Stimulated activated naive CD8-positive, alpha-beta T cell treated with anti-CD3 and anti-CD28 coated beads, Interleukin-15, amount 100 ng/mL, for 72 hours (primary cell): ENCODE measurements at regions not wholly inside any gene's neighbourhood (a gene's known extent, or its start where the extent isn't known, plus 50 kb on each side); places are given as distances from the start of the nearest gene placed in this dataset.

Source experiments
- ATAC-seq: fragments of 150-1000 bp; cut with Tn5 transposase; 2 replicates; pipeline ENCODE4 v1.10.0; 2021; ENCODE audit warnings: mild to moderate bottlenecking, moderate library complexity
- DNase-seq, 2 donors: peaks; one replicate each; pipeline ENCODE4 v3.0.0; 2021 to 2022
- H3K27ac Mint-ChIP-seq, 2 donors: one replicate each; pipeline ENCODE4 v1.8.0; 2022; ENCODE audit warnings: mild to moderate bottlenecking in 2 of 2, mixed read lengths in 2 of 2, moderate library complexity in 2 of 2
- H3K27me3 Mint-ChIP-seq: one replicate; pipeline ENCODE4 v1.8.0; 2022; ENCODE audit warnings: mixed read lengths
- H3K4me1 Mint-ChIP-seq: one replicate; pipeline ENCODE4 v1.8.0; 2022; ENCODE audit warnings: mild to moderate bottlenecking, mixed read lengths
- H3K4me3 Mint-ChIP-seq, 2 donors: one replicate each; pipeline ENCODE4 v1.8.0; 2022; ENCODE audit warnings: mild to moderate bottlenecking in 2 of 2, mixed read lengths in 2 of 2, moderate library complexity in 1 of 2
- H3K9me3 Mint-ChIP-seq, 2 donors: one replicate each; pipeline ENCODE4 v1.8.0; 2022; ENCODE audit warnings: mixed read lengths in 2 of 2

DNA sequence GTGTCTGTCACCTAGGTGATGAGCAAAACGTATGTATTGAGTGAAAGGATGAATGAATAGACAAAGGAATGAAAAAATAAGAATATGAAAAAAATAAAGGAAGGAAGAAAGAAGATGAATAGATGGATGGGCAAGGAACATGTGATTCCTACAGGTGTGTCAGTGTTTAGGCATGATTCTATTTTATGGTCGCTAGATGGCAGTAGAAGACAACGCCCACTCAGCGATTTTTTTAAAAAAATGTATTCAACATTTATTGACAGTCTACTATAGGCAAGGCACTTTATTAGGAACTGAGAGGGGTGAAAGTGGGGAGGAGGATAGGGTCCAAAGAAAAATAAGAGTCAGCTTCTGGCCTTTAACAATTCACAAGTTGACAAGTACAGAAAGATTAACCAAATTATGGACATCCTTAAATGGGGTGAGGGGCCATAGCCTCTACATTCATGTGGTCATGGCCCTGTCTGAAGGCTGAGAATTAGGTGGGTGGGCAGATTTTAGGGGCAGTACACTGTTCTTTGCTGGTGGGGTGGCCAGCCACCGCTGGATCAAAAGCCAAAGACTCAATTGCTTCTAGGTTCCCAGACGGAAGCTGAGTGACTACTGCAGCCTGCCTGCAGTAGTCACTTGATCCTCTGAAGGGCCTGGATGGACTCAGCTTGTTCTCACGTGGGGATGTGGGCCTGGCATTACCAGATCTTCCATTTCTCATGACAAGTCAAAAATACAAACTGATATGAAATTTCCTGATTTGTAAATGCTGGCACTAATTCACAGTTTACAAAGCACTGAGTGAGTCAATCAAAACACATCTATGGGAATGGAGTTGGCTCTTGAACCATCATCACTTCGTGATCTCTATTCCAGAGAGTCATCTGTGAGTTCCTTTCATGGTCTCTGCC is 83.9 kb downstream of the FASLG start:
- DNase-seq = no peak
- Mint-ChIP-seq H3K9me3 (no peaks in the 10 kb centered on the region), H3K27ac (no peak overlapping the region), H3K4me1 (peaks cover 33% of the 10 kb centered on the region), H3K27me3 (peaks cover 9% of the 10 kb centered on the region), H3K4me3 (no peak overlapping the region)
- ATAC-seq = no peak

GRCh38 chr1:172745014-172745413 is 86.1 kb downstream of the FASLG start:
- peaks cover 9% of the 10 kb centered on the region for H3K27me3 Mint-ChIP-seq

GRCh38 chr1:172746091-172746949 is 87.4 kb downstream of the FASLG start:
- DNase-seq (peak in 1 of 2 donors; percentile 50), ATAC-seq (peak; percentile 86)
- Mint-ChIP-seq H3K9me3 (no peaks in the 10 kb centered on the region), H3K4me1 (peaks cover 44% of the 10 kb centered on the region), H3K27me3 (peaks cover 9% of the 10 kb centered on the region), H3K27ac (peak overlapping the region in 1 of 2 donors; percentile 28), H3K4me3 (peak overlapping the region in 1 of 2 donors; percentile 44)

More at GRCh38 chr1:172745014-172745413, 86.1 kb downstream of the FASLG start:
- peak; percentile 88 for ATAC-seq
- no peak overlapping the region for H3K27ac Mint-ChIP-seq
- peak; percentile 49 to 59 for DNase-seq
- no peaks in the 10 kb centered on the region for H3K9me3 Mint-ChIP-seq
- peaks cover 44% of the 10 kb centered on the region for H3K4me1 Mint-ChIP-seq
- H3K4me3 Mint-ChIP-seq = peak overlapping the region; percentile 25 to 55

DNA sequence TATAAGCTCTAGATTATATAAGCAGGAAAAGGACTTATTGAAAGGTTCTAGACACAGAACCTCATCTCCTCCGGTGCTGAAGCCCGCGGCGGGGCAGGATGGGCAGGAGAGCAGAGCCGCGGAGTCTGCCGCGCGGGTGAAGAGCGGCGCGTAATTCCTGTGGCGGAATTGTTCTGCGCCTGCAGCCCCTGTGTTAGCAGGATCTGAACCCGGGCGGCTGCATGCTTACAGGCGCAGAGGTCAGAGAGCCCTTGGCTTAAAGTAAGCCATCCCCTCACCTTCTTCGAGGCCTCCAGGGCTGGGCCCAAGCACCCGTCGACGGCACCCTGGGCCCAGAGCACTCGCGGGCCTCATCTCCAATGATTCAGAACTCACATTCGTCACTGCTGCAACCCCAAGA is 89.3 kb downstream of the FASLG start:
- Mint-ChIP-seq H3K27me3 (peaks cover 6% of the 10 kb centered on the region), H3K4me3 (no peak overlapping the region), H3K4me1 (peaks cover 46% of the 10 kb centered on the region), H3K9me3 (no peaks in the 10 kb centered on the region), H3K27ac (no peak overlapping the region)
- DNase-seq (no peak), ATAC-seq (no peak)

GRCh38 chr1:172751683-172752082 is 92.8 kb downstream of the FASLG start:
- no peak overlapping the region for H3K27ac Mint-ChIP-seq
- DNase-seq (no peak), ATAC-seq (no peak)
- H3K4me3 Mint-ChIP-seq = no peak overlapping the region
- peaks cover 56% of the 10 kb centered on the region for H3K4me1 Mint-ChIP-seq
- no peaks in the 10 kb centered on the region for H3K9me3 Mint-ChIP-seq
- no peaks in the 10 kb centered on the region for H3K27me3 Mint-ChIP-seq

DNA sequence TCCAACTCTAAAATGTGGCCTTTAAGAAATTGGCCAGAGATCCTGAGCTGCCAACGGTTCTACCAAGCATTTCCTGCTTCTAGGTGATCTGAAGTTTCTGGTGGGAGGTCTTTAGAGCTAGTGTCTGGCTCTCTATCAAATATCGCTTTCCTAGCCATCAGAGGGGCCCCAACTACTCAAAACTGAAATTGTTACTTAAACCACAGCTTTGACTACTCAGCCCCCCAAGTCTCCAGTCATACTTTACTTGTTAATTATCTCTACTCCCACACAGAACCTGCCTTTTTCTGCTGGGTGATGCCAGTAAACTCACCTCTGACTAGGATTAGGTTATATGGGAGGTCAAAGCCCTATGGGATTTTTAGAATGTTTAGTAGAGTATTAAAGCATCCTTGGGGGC is 95.1 kb downstream of the FASLG start:
- H3K4me1 Mint-ChIP-seq = peaks cover 64% of the 10 kb centered on the region
- DNase-seq (peak; percentile 51 to 57), ATAC-seq (peak; percentile 92)
- no peaks in the 10 kb centered on the region for H3K27me3 Mint-ChIP-seq
- H3K4me3 Mint-ChIP-seq = peak overlapping the region; percentile 7 to 16
- no peaks in the 10 kb centered on the region for H3K9me3 Mint-ChIP-seq
- H3K27ac Mint-ChIP-seq = no peak overlapping the region

GRCh38 chr1:172754609-172755008 is 95.7 kb downstream of the FASLG start:
- H3K4me3 Mint-ChIP-seq = no peak overlapping the region
- H3K9me3 Mint-ChIP-seq = no peaks in the 10 kb centered on the region

DNA sequence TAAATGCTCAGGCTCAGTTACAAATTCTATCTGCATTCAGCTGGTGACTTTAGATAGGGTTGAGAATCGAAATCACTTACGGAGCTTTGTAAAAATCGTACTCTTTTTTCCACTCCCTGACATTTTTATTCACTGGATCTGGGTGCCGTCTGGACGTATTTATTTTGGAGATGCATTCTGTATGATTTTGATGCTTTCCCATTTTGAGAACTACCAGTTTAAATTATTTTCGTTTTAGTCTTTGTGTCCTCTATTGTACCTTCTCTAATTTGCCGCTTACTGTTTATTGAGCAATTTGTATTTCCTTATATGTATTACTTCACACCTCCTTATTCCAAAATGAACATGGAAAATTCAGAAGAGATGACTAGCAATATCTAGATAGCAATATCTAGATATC is 96.2 kb downstream of the FASLG start:
- Mint-ChIP-seq H3K9me3 (no peaks in the 10 kb centered on the region), H3K27ac (no peak overlapping the region), H3K4me3 (peak overlapping the region in 1 of 2 donors; percentile 5), H3K27me3 (peaks cover 4% of the 10 kb centered on the region), H3K4me1 (peaks cover 66% of the 10 kb centered on the region)
- no peak for DNase-seq
- ATAC-seq = no peak

More at GRCh38 chr1:172754609-172755008, 95.7 kb downstream of the FASLG start:
- DNase-seq = no peak
- Mint-ChIP-seq H3K4me1 (peaks cover 64% of the 10 kb centered on the region), H3K27ac (no peak overlapping the region), H3K27me3 (no peaks in the 10 kb centered on the region)
- no peak for ATAC-seq

- H3K4me3 Mint-ChIP-seq = peak overlapping the region in 1 of 2 donors; percentile 42
- no peaks in the 10 kb centered on the region for H3K9me3 Mint-ChIP-seq
- peaks cover 75% of the 10 kb centered on the region for H3K4me1 Mint-ChIP-seq
- DNase-seq (no peak), ATAC-seq (no peak)
- peaks cover 9% of the 10 kb centered on the region for H3K27me3 Mint-ChIP-seq
- peak overlapping the region in 1 of 2 donors; percentile 7 for H3K27ac Mint-ChIP-seq
Measured at GRCh38 chr1:172756024-172756423, 97.1 kb downstream of the FASLG start.

GRCh38 chr1:172758259-172758658 is 99.4 kb downstream of the FASLG start:
- no peaks in the 10 kb centered on the region for H3K9me3 Mint-ChIP-seq
- peaks cover 96% of the 10 kb centered on the region for H3K4me1 Mint-ChIP-seq
- H3K27me3 Mint-ChIP-seq = peaks cover 9% of the 10 kb centered on the region
- H3K4me3 Mint-ChIP-seq = peak overlapping the region; percentile 4 to 63
- DNase-seq = no peak
- peak overlapping the region in 1 of 2 donors; percentile 63 for H3K27ac Mint-ChIP-seq
- no peak for ATAC-seq

GRCh38 chr1:172760121-172760520 is 101.2 kb downstream of the FASLG start:
- H3K9me3 Mint-ChIP-seq = no peaks in the 10 kb centered on the region
- peaks cover 9% of the 10 kb centered on the region for H3K27me3 Mint-ChIP-seq
- no peak for ATAC-seq
- peak overlapping the region in 1 of 2 donors; percentile 31 for H3K4me3 Mint-ChIP-seq
- DNase-seq = no peak
- peak overlapping the region in 1 of 2 donors; percentile 2 for H3K27ac Mint-ChIP-seq
- peaks cover 99% of the 10 kb centered on the region for H3K4me1 Mint-ChIP-seq

- Mint-ChIP-seq H3K4me3 (peak overlapping the region; percentile 13 to 51), H3K27ac (peak overlapping the region in 1 of 2 donors; percentile 14), H3K9me3 (no peaks in the 10 kb centered on the region), H3K4me1 (peaks cover 90% of the 10 kb centered on the region), H3K27me3 (peaks cover 9% of the 10 kb centered on the region)
- peak; percentile 64 for ATAC-seq
- no peak for DNase-seq
Measured at GRCh38 chr1:172761581-172762486, 102.9 kb downstream of the FASLG start.

DNA sequence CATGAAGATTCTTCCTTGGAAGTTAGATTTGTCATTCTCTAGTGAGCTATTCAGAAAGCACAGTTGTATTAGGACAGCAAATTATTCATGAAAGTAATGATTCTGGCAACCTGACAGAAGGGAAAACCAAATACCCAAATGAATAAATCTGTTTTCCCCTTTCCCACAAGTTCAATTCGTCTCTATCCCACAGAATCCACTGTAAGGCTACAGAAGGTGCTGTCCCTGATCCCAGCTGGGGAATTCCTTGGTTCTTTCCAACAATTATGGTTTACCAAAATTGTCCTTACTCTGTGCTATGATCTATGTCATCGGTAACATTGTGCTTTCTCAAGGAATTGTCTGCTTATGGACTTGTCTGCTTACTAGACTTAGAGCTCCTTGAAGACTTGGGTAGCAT is 104.2 kb downstream of the FASLG start:
- H3K4me3 Mint-ChIP-seq = peak overlapping the region; percentile 7 to 51
- ATAC-seq (peak; percentile 3), DNase-seq (no peak)

DNA sequence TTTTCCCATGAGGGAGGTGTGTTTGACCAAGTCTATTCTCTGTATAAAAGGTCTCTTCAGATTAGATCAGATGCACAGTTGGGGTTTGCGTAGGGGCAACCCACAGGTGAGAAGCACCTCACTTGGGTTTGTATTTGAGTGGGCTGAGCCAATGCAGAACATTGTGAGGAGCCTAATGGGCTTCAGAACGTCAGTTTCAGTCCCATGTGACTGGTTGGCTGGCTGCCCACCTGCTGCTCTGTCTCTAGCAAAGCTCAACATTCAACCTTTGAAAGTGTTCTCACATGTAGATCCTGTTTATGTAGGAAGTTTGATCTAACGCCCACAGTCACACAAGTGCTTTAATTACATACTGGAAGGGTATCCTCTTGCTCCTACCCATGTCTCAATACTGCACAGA is 105.5 kb downstream of the FASLG start:
- DNase-seq = peak; percentile 60 to 66
- ATAC-seq = peak; percentile 78
- H3K27ac Mint-ChIP-seq = no peak overlapping the region

More for the DNA sequence above, 104.2 kb downstream of the FASLG start:
- H3K4me1 Mint-ChIP-seq = peaks cover 78% of the 10 kb centered on the region
- H3K27me3 Mint-ChIP-seq = peaks cover 9% of the 10 kb centered on the region
- no peaks in the 10 kb centered on the region for H3K9me3 Mint-ChIP-seq
- no peak overlapping the region for H3K27ac Mint-ChIP-seq

GRCh38 chr1:172766462-172766861 is 107.6 kb downstream of the FASLG start:
- Mint-ChIP-seq H3K4me3 (no peak overlapping the region), H3K27ac (no peak overlapping the region), H3K9me3 (no peaks in the 10 kb centered on the region), H3K27me3 (no peaks in the 10 kb centered on the region), H3K4me1 (peaks cover 45% of the 10 kb centered on the region)
- no peak for ATAC-seq
- DNase-seq = no peak

More for the DNA sequence above, 105.5 kb downstream of the FASLG start:
- Mint-ChIP-seq H3K4me1 (peaks cover 66% of the 10 kb centered on the region), H3K9me3 (no peaks in the 10 kb centered on the region), H3K27me3 (peaks cover 9% of the 10 kb centered on the region), H3K4me3 (peak overlapping the region; percentile 6 to 28)
